ENCODE measurements at regions not wholly inside any gene's neighbourhood (a gene's known extent, or its start where the extent isn't known, plus 50 kb on each side); places are given as distances from the start of the nearest gene placed in this dataset.

GRCh38 chr5:114296191-114296590 lies 65.7 kb upstream of the KCNN2 start:
- TF ChIP-seq CTCF (IDR thresholded peaks at IDR 0.05): no peak
- no peak for TF ChIP-seq POLR2A (IDR thresholded peaks at IDR 0.05)

Measured in ovary (tissue), 3 donors.